Uterus (tissue), 2 donors: ENCODE measurements at regions not wholly inside any gene's neighbourhood (a gene's known extent, or its start where the extent isn't known, plus 50 kb on each side); places are given as distances from the start of the nearest gene placed in this dataset.

Experiments
- POLR2A ChIP-seq, 2 donors: fragments of 450-650 bp; IDR thresholded peaks; one replicate each; pipeline ENCODE4 v1.6.1; 2016; ENCODE audit warnings: antibody characterized with exemption in 2 of 2, mild to moderate bottlenecking in 1 of 2, moderate library complexity in 1 of 2
- TF ChIP-seq, protein P1 (sequence below), 4 experiments: fragments of 200-600 bp in 2 of 4; fragments of 450-650 bp in 2 of 4; sonication (generic) in 2 of 4; IDR thresholded peaks; one replicate each; pipeline ENCODE4 v1.5.1; 2016 to 2019; ENCODE audit warnings: antibody characterized with exemption in 4 of 4, mild to moderate bottlenecking in 2 of 4, moderate library complexity in 1 of 4

DNA sequence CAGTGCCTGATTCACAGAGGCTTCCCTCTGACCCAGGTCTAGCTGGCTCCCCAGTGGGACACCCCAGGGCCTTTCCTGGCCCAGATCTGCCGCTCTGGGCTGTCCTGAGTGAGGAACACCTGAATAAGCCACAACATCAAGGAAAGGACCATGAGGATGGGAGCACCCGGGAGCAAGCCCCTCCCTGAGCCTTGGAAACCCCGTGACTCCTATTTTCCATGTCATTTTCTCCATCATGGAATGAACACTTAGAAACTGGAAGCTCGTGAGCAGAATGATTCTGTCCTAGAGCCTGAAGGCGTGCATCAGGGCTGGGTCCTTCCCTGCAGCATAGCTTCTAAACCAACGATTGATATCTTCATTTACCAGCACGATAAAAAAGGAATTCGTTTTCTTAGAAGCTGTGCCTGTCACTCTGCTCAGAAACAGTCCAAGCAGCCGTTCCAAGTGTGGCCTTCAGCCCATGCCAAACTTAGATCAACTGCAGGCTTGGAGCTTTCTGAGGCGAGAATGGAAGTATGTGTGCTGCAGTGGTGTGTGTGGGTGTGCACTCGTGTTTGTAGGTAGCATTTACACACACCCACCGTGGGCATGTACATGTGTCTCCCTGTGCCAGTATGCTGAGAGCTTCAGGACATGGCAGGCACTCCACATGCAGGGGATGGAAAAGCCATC is 83.2 kb upstream of the FOXC1 start:
- TF ChIP-seq, protein P1, sequence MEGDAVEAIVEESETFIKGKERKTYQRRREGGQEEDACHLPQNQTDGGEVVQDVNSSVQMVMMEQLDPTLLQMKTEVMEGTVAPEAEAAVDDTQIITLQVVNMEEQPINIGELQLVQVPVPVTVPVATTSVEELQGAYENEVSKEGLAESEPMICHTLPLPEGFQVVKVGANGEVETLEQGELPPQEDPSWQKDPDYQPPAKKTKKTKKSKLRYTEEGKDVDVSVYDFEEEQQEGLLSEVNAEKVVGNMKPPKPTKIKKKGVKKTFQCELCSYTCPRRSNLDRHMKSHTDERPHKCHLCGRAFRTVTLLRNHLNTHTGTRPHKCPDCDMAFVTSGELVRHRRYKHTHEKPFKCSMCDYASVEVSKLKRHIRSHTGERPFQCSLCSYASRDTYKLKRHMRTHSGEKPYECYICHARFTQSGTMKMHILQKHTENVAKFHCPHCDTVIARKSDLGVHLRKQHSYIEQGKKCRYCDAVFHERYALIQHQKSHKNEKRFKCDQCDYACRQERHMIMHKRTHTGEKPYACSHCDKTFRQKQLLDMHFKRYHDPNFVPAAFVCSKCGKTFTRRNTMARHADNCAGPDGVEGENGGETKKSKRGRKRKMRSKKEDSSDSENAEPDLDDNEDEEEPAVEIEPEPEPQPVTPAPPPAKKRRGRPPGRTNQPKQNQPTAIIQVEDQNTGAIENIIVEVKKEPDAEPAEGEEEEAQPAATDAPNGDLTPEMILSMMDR (IDR thresholded peaks at IDR 0.05), result no peak
- TF ChIP-seq POLR2A (IDR thresholded peaks at IDR 0.05), result no peak
